ENCODE measurements at regions not wholly inside any gene's neighbourhood (a gene's known extent, or its start where the extent isn't known, plus 50 kb on each side); places are given as distances from the start of the nearest gene placed in this dataset.

GRCh38 chr3:182715006-182715405, 78.3 kb upstream of the ATP11B start:
- Histone ChIP-seq H3K9me3 (ENCODE audit: control extremely low read depth in 1 of 3, control insufficient read depth in 2 of 3, insufficient read depth in 1 of 3, low read length in 2 of 3) (no peaks in the 10 kb centered on the region), H3K79me2 (ENCODE audit: control insufficient read depth, insufficient read depth, low read length) (no peaks in the 10 kb centered on the region), H4K20me1 (ENCODE audit: control insufficient read depth, insufficient read depth, low read length, poor library complexity, severe bottlenecking) (no peaks in the 10 kb centered on the region), H3K27me3 (replicated peaks in 1 of 4; ENCODE audit: control extremely low read depth in 1 of 4, control insufficient read depth in 3 of 4, insufficient read depth in 4 of 4, low read length in 3 of 4) (no peaks in the 10 kb centered on the region), H3K4me1 (ENCODE audit: control insufficient read depth in 2 of 2, insufficient read depth in 2 of 2, low read length in 2 of 2) (no peaks in the 10 kb centered on the region), H2AFZ (ENCODE audit: insufficient read depth, low read depth, low read length, poor library complexity, severe bottlenecking) (no peak overlapping the region), H3K4me2 (replicated peaks; ENCODE audit: low read depth, low read length, poor library complexity, severe bottlenecking) (no peak overlapping the region), H3K27ac (ENCODE audit: low read length in 2 of 2) (no peak overlapping the region), H3K4me3 (ENCODE audit: control extremely low read depth in 1 of 5, extremely low read depth in 1 of 5, insufficient read depth in 1 of 5, low read depth in 2 of 5, low read length in 4 of 5) (no peak overlapping the region), H3K36me3 (replicated peaks in 1 of 2; ENCODE audit: control extremely low read depth in 1 of 2, control insufficient read depth in 1 of 2, extremely low read depth in 1 of 2, insufficient read depth in 2 of 2, low read length in 1 of 2) (no peaks in the 10 kb centered on the region), H3K9ac (ENCODE audit: low read length) (no peak overlapping the region)
- POLR2A ChIA-PET = no interaction called here
- H3K9me3 Mint-ChIP-seq (ENCODE audit: insufficient read depth) = no peaks in the 10 kb centered on the region
- no peak overlapping the region for H3K27ac Mint-ChIP-seq
- WGBS (ENCODE audit: insufficient coverage) = 100% methylated on average over 1 of the region's 2 CpGs
- CTCF ChIA-PET = interaction anchor here (0.5 to 6.2 kb wide), 22 partner anchors 8 to 669 kb away, joined by 3 to 45 read pairs (median 6); no protein-coding TSS in a partner anchor
- TF ChIP-seq CTCF (IDR thresholded peaks at IDR 0.05) = no peak
- TF ChIP-seq EZH2 (IDR thresholded peaks at IDR 0.05; ENCODE audit: borderline replicate concordance, insufficient read depth, low read depth, low read length, poor library complexity, severe bottlenecking) = no peak
- H3K4me1 Mint-ChIP-seq = peaks cover 4% of the 10 kb centered on the region
- intact Hi-C loops (cut with micrococcal nuclease) = loop anchor here (5.0 kb wide), 1 partner anchor 77 kb away; the partner anchor contains the start of gene ATP11B
- ATAC-seq (ENCODE audit: low read depth) (no peak), DNase-seq (no peak)
- H3K4me3 Mint-ChIP-seq = no peak overlapping the region
- no peaks in the 10 kb centered on the region for H3K27me3 Mint-ChIP-seq

GRCh38 chr3:182716114-182716688, 77.1 kb upstream of the ATP11B start:
- no peak for ATAC-seq (ENCODE audit: low read depth)
- Histone ChIP-seq H3K9ac (ENCODE audit: low read length) (no peak overlapping the region), H3K4me2 (replicated peaks; ENCODE audit: low read depth, low read length, poor library complexity, severe bottlenecking) (no peak overlapping the region), H3K9me3 (ENCODE audit: control extremely low read depth in 1 of 3, control insufficient read depth in 2 of 3, insufficient read depth in 1 of 3, low read length in 2 of 3) (no peaks in the 10 kb centered on the region), H2AFZ (ENCODE audit: insufficient read depth, low read depth, low read length, poor library complexity, severe bottlenecking) (no peak overlapping the region), H3K36me3 (replicated peaks in 1 of 2; ENCODE audit: control extremely low read depth in 1 of 2, control insufficient read depth in 1 of 2, extremely low read depth in 1 of 2, insufficient read depth in 2 of 2, low read length in 1 of 2) (no peaks in the 10 kb centered on the region), H4K20me1 (ENCODE audit: control insufficient read depth, insufficient read depth, low read length, poor library complexity, severe bottlenecking) (no peaks in the 10 kb centered on the region), H3K4me1 (ENCODE audit: control insufficient read depth in 2 of 2, insufficient read depth in 2 of 2, low read length in 2 of 2) (no peaks in the 10 kb centered on the region), H3K27me3 (replicated peaks in 1 of 4; ENCODE audit: control extremely low read depth in 1 of 4, control insufficient read depth in 3 of 4, insufficient read depth in 4 of 4, low read length in 3 of 4) (no peaks in the 10 kb centered on the region), H3K4me3 (ENCODE audit: control extremely low read depth in 1 of 5, extremely low read depth in 1 of 5, insufficient read depth in 1 of 5, low read depth in 2 of 5, low read length in 4 of 5) (no peak overlapping the region), H3K27ac (ENCODE audit: low read length in 2 of 2) (no peak overlapping the region), H3K79me2 (ENCODE audit: control insufficient read depth, insufficient read depth, low read length) (no peaks in the 10 kb centered on the region)
- no peak overlapping the region for H3K27ac Mint-ChIP-seq
- ChIA-PET POLR2A (no interaction called here), CTCF (interaction anchor here (0.7 to 6.2 kb wide), 11 partner anchors 9 to 668 kb away, joined by 3 to 44 read pairs (median 4); partner anchors contain the start of gene ATP11B)
- no peaks in the 10 kb centered on the region for H3K9me3 Mint-ChIP-seq (ENCODE audit: insufficient read depth)
- TF ChIP-seq CTCF (IDR thresholded peaks at IDR 0.05) = no peak
- no peak for TF ChIP-seq EZH2 (IDR thresholded peaks at IDR 0.05; ENCODE audit: borderline replicate concordance, insufficient read depth, low read depth, low read length, poor library complexity, severe bottlenecking)
- intact Hi-C loops (cut with micrococcal nuclease) = loop anchor here (5.0 kb wide), 1 partner anchor 76 kb away; the partner anchor contains the start of gene ATP11B
- no peaks in the 10 kb centered on the region for H3K27me3 Mint-ChIP-seq
- H3K4me1 Mint-ChIP-seq = peaks cover 4% of the 10 kb centered on the region
- no peak for DNase-seq
- no peak overlapping the region for H3K4me3 Mint-ChIP-seq
- no CpG with 5 or more reads among the region's 1 CpG for WGBS (ENCODE audit: insufficient coverage)
